ENCODE measurements at regions not wholly inside any gene's neighbourhood (a gene's known extent, or its start where the extent isn't known, plus 50 kb on each side); places are given as distances from the start of the nearest gene placed in this dataset.

DNA sequence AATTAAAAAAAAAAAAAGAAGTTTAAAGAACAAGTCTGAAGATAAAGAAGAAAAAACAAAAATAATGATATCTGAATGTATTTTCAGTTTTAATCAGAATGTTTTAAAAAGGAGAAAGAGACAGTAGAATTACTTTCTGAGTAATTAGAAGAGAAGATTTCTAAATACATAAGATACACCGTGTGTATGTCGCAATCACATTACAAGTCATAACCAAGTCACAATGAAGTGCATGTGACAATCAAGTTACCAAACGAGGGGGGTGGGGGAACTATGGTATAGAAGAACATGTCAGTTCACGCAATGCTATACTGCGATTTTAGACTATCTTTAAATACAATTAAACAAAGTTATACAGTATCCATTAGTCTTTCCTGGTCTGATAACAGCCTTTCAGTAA is 1464.1 kb upstream of the FLRT2 start:
- no peak for TF ChIP-seq POLR2AphosphoS5 (IDR thresholded peaks at IDR 0.05)
- TF ChIP-seq, protein P1, sequence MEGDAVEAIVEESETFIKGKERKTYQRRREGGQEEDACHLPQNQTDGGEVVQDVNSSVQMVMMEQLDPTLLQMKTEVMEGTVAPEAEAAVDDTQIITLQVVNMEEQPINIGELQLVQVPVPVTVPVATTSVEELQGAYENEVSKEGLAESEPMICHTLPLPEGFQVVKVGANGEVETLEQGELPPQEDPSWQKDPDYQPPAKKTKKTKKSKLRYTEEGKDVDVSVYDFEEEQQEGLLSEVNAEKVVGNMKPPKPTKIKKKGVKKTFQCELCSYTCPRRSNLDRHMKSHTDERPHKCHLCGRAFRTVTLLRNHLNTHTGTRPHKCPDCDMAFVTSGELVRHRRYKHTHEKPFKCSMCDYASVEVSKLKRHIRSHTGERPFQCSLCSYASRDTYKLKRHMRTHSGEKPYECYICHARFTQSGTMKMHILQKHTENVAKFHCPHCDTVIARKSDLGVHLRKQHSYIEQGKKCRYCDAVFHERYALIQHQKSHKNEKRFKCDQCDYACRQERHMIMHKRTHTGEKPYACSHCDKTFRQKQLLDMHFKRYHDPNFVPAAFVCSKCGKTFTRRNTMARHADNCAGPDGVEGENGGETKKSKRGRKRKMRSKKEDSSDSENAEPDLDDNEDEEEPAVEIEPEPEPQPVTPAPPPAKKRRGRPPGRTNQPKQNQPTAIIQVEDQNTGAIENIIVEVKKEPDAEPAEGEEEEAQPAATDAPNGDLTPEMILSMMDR (IDR thresholded peaks at IDR 0.05), result no peak
- TF ChIP-seq EP300 (IDR thresholded peaks at IDR 0.05; ENCODE audit: low read depth), result no peak
- TF ChIP-seq POLR2A (IDR thresholded peaks at IDR 0.05), result no peak

All from transverse colon (tissue), 4 donors.